Astrocyte (in vitro differentiated cells and primary cell): ENCODE measurements at regions not wholly inside any gene's neighbourhood (a gene's known extent, or its start where the extent isn't known, plus 50 kb on each side); places are given as distances from the start of the nearest gene placed in this dataset.

Experiments
- DNase-seq: peaks from one replicate; pipeline ENCODE4 v3.0.0-alpha.2; 2010; ENCODE audit warnings: low read depth
- FAIRE-seq: peaks from 2 replicates; lab custom pipeline; 2011; peaks lifted over from hg19 to GRCh38; lab: Jason Lieb, UNC
- H2AFZ ChIP-seq: 2 replicates; pipeline ENCODE4 v1.6.0; 2012; ENCODE audit warnings: low read depth, low read length, inconsistent platforms
- H3K27ac ChIP-seq: 2 replicates; pipeline ENCODE4 v1.5.1; 2011; ENCODE audit warnings: low read depth, low read length, inconsistent platforms
- H3K27me3 ChIP-seq: 2 replicates; pipeline ENCODE4 v1.6.0; 2011; ENCODE audit warnings: low read length, inconsistent platforms; ENCODE audit not compliant: insufficient read depth
- H3K36me3 ChIP-seq: 2 replicates; pipeline ENCODE4 v1.5.1; 2011; ENCODE audit warnings: low read length, inconsistent platforms; ENCODE audit not compliant: insufficient read depth
- H3K4me1 ChIP-seq: 2 replicates; pipeline ENCODE4 v1.5.1; 2011; ENCODE audit warnings: low read length, inconsistent platforms; ENCODE audit not compliant: insufficient read depth
- H3K4me2 ChIP-seq: 2 replicates; pipeline ENCODE4 v1.6.0; 2012; ENCODE audit warnings: low read length, inconsistent platforms
- H3K4me3 ChIP-seq: 2 replicates; pipeline ENCODE4 v1.5.1; 2011; ENCODE audit warnings: low read depth, mild to moderate bottlenecking, low read length, inconsistent platforms; ENCODE audit not compliant: insufficient read depth
- H3K79me2 ChIP-seq: 2 replicates; pipeline ENCODE4 v1.6.0; 2012; ENCODE audit warnings: mild to moderate bottlenecking, low read length, inconsistent platforms; ENCODE audit not compliant: insufficient read depth
- H3K9ac ChIP-seq: 2 replicates; pipeline ENCODE4 v1.6.0; 2012; ENCODE audit warnings: mild to moderate bottlenecking, low read length, inconsistent platforms
- H3K9me3 ChIP-seq: 2 replicates; pipeline ENCODE4 v1.5.1; 2012; ENCODE audit warnings: low read depth, mild to moderate bottlenecking, low read length, inconsistent platforms; ENCODE audit not compliant: insufficient read depth
- H4K20me1 ChIP-seq: 2 replicates; pipeline ENCODE4 v1.6.0; 2012; ENCODE audit warnings: low read length, inconsistent platforms; ENCODE audit not compliant: insufficient read depth
- H3K27ac Mint-ChIP-seq: one replicate; pipeline ENCODE4 v1.8.0; 2021; ENCODE audit warnings: mild to moderate bottlenecking, mixed read lengths; ENCODE audit not compliant: unreplicated experiment
- H3K27me3 Mint-ChIP-seq: one replicate; pipeline ENCODE4 v1.8.0; 2021; ENCODE audit warnings: low read depth, mixed read lengths; ENCODE audit not compliant: unreplicated experiment
- H3K36me3 Mint-ChIP-seq: one replicate; pipeline ENCODE4 v1.8.0; 2021; ENCODE audit warnings: low read depth, mixed read lengths; ENCODE audit not compliant: unreplicated experiment
- H3K4me1 Mint-ChIP-seq: one replicate; pipeline ENCODE4 v1.8.0; 2021; ENCODE audit warnings: low read depth, mixed read lengths; ENCODE audit not compliant: unreplicated experiment
- H3K4me3 Mint-ChIP-seq: one replicate; pipeline ENCODE4 v1.8.0; 2021; ENCODE audit warnings: mild to moderate bottlenecking, moderate library complexity, mixed read lengths; ENCODE audit not compliant: unreplicated experiment
- H3K9me3 Mint-ChIP-seq: one replicate; pipeline ENCODE4 v1.8.0; 2021; ENCODE audit warnings: mild to moderate bottlenecking, mixed read lengths; ENCODE audit not compliant: unreplicated experiment
- EZH2 ChIP-seq: IDR thresholded peaks from 2 replicates; pipeline ENCODE4 v1.6.1; 2012; ENCODE audit warnings: mild to moderate bottlenecking, low read length, inconsistent platforms; ENCODE audit not compliant: insufficient read depth
- TF ChIP-seq, protein P1 (sequence below): IDR thresholded peaks from 2 replicates; pipeline ENCODE4 v1.5.1; 2011; ENCODE audit warnings: low read depth, mild to moderate bottlenecking, inconsistent platforms, low read length, moderate library complexity; ENCODE audit not compliant: insufficient read depth

DNA sequence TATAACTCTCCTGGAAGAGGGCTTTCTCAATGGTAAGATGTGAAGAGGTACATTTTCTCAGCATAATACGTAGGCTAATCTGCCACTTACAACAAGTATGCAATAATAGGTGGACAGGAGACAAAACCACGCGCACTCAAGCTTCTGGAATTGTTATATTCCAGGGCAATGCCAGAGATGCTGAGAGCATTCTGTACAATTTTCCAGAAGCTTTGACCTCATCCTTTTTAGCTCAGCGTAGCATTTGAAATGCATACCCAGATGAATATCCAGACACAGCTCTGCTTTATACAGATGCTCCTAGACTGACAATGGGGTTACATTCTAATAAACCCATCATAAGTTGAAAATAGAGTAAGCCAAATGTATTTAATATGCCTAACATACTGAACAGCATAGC lies 1492.4 kb upstream of the FLRT2 start:
- no peak for TF ChIP-seq EZH2
- TF ChIP-seq, protein P1, sequence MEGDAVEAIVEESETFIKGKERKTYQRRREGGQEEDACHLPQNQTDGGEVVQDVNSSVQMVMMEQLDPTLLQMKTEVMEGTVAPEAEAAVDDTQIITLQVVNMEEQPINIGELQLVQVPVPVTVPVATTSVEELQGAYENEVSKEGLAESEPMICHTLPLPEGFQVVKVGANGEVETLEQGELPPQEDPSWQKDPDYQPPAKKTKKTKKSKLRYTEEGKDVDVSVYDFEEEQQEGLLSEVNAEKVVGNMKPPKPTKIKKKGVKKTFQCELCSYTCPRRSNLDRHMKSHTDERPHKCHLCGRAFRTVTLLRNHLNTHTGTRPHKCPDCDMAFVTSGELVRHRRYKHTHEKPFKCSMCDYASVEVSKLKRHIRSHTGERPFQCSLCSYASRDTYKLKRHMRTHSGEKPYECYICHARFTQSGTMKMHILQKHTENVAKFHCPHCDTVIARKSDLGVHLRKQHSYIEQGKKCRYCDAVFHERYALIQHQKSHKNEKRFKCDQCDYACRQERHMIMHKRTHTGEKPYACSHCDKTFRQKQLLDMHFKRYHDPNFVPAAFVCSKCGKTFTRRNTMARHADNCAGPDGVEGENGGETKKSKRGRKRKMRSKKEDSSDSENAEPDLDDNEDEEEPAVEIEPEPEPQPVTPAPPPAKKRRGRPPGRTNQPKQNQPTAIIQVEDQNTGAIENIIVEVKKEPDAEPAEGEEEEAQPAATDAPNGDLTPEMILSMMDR, result no peak
- Histone ChIP-seq H3K4me2 (no peak overlapping the region), H4K20me1 (no peaks in the 10 kb centered on the region), H3K4me1 (no peaks in the 10 kb centered on the region), H3K9ac (no peak overlapping the region), H3K4me3 (no peak overlapping the region), H3K36me3 (no peaks in the 10 kb centered on the region), H3K9me3 (no peaks in the 10 kb centered on the region), H3K27ac (no peak overlapping the region), H3K79me2 (no peaks in the 10 kb centered on the region), H3K27me3 (no peaks in the 10 kb centered on the region), H2AFZ (no peak overlapping the region)
- H3K36me3 Mint-ChIP-seq, result no peaks in the 10 kb centered on the region
- peak overlapping the region; percentile 73 for H3K27ac Mint-ChIP-seq
- no peaks in the 10 kb centered on the region for H3K27me3 Mint-ChIP-seq
- no peak overlapping the region for H3K4me3 Mint-ChIP-seq
- H3K4me1 Mint-ChIP-seq, result peaks cover 24% of the 10 kb centered on the region
- no peaks in the 10 kb centered on the region for H3K9me3 Mint-ChIP-seq
- no peak for FAIRE-seq
- DNase-seq, result no peak

DNA sequence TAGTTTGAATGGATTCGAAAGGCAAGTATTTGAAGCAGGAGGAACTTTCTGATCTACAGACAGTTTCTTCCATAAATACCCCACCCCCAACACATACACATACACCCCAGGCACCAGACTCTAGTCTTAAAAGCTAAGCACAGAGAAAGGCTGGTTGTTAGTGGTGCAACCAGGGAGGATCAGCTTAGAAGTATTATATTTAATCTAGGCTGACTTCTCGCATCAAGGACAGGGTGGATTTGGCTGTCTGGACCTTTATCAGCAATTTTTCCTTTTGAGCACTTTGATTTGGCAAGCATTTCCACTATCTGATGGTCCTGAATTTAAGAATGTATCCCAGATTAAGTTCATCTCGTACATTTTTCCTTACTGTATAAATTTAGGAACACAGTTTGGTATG lies 1489.8 kb upstream of the FLRT2 start:
- Mint-ChIP-seq H3K4me3 (no peak overlapping the region), H3K36me3 (no peaks in the 10 kb centered on the region), H3K27ac (no peak overlapping the region), H3K4me1 (peaks cover 24% of the 10 kb centered on the region), H3K27me3 (no peaks in the 10 kb centered on the region), H3K9me3 (no peaks in the 10 kb centered on the region)
- Histone ChIP-seq H3K27ac (no peak overlapping the region), H3K9ac (no peak overlapping the region), H3K9me3 (no peaks in the 10 kb centered on the region), H4K20me1 (no peaks in the 10 kb centered on the region), H2AFZ (no peak overlapping the region), H3K27me3 (no peaks in the 10 kb centered on the region), H3K36me3 (no peaks in the 10 kb centered on the region), H3K4me2 (no peak overlapping the region), H3K79me2 (no peaks in the 10 kb centered on the region), H3K4me3 (no peak overlapping the region), H3K4me1 (no peaks in the 10 kb centered on the region)
- TF ChIP-seq, protein P1, result no peak
- TF ChIP-seq EZH2, result no peak
- FAIRE-seq (no peak), DNase-seq (no peak)

DNA sequence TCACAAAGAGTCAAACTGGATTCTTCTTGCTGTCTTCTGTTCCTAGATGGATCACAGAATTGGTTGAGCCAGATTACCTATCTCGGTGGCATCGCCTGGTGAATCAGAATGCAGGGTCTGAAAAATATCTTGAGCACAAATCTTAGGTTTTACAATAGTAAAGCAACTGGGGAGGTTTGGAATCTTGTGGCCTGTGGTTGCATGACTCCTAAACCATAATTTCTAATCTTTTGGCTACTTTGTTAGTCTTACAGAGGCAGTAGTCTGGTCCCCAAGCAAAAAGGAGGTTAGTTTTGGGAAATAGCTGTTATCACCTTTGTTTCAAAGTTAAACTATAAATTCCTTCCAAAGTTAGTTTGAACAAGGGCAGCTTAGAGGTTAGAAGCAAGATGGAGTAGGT lies 1488.5 kb upstream of the FLRT2 start:
- Histone ChIP-seq H3K36me3 (no peaks in the 10 kb centered on the region), H3K4me1 (no peaks in the 10 kb centered on the region), H3K4me3 (no peak overlapping the region), H2AFZ (no peak overlapping the region), H3K27ac (no peak overlapping the region), H3K27me3 (no peaks in the 10 kb centered on the region), H3K79me2 (no peaks in the 10 kb centered on the region), H3K9ac (no peak overlapping the region), H3K9me3 (no peaks in the 10 kb centered on the region), H4K20me1 (no peaks in the 10 kb centered on the region), H3K4me2 (no peak overlapping the region)
- H3K4me1 Mint-ChIP-seq, result peaks cover 24% of the 10 kb centered on the region
- no peaks in the 10 kb centered on the region for H3K9me3 Mint-ChIP-seq
- DNase-seq, result peak; percentile 0
- H3K27me3 Mint-ChIP-seq, result no peaks in the 10 kb centered on the region
- H3K27ac Mint-ChIP-seq, result no peak overlapping the region
- no peaks in the 10 kb centered on the region for H3K36me3 Mint-ChIP-seq
- no peak for FAIRE-seq
- H3K4me3 Mint-ChIP-seq, result no peak overlapping the region
- TF ChIP-seq, protein P1, result no peak
- TF ChIP-seq EZH2, result no peak
